ENCODE measurements at regions not wholly inside any gene's neighbourhood (a gene's known extent, or its start where the extent isn't known, plus 50 kb on each side); places are given as distances from the start of the nearest gene placed in this dataset.

- Mint-ChIP-seq H3K4me3 (no peak overlapping the region), H3K27me3 (no peaks in the 10 kb centered on the region), H3K27ac (no peak overlapping the region), H3K9me3 (peaks cover 6% of the 10 kb centered on the region), H3K36me3 (ENCODE audit: low read depth) (no peaks in the 10 kb centered on the region), H3K4me1 (ENCODE audit: low read depth) (no peaks in the 10 kb centered on the region)
- CTCF ChIA-PET: no interaction called here
- POLR2A ChIA-PET: no interaction called here
- no peak for DNase-seq
- intact Hi-C loops (cut with micrococcal nuclease): no loop called here
- no peak for TF ChIP-seq CTCF (IDR thresholded peaks at IDR 0.05)
- ATAC-seq: no peak
Observed at GRCh38 chr6:48835421-48835958, 627.6 kb downstream of the MMUT start.

GRCh38 chr6:48834706-48835105, 628.3 kb downstream of the MMUT start:
- TF ChIP-seq CTCF (IDR thresholded peaks at IDR 0.05): no peak
- Mint-ChIP-seq H3K4me1 (ENCODE audit: low read depth) (no peaks in the 10 kb centered on the region), H3K27ac (no peak overlapping the region), H3K9me3 (peaks cover 2% of the 10 kb centered on the region), H3K4me3 (no peak overlapping the region), H3K36me3 (ENCODE audit: low read depth) (no peaks in the 10 kb centered on the region), H3K27me3 (no peaks in the 10 kb centered on the region)
- POLR2A ChIA-PET: no interaction called here
- CTCF ChIA-PET: no interaction called here
- DNase-seq (no peak), ATAC-seq (no peak)
- intact Hi-C loops (cut with micrococcal nuclease): no loop called here

- Mint-ChIP-seq H3K27me3 (no peaks in the 10 kb centered on the region), H3K4me3 (no peak overlapping the region), H3K27ac (no peak overlapping the region), H3K4me1 (ENCODE audit: low read depth) (no peaks in the 10 kb centered on the region), H3K9me3 (peaks cover 2% of the 10 kb centered on the region), H3K36me3 (ENCODE audit: low read depth) (no peaks in the 10 kb centered on the region)
- no peak for ATAC-seq
- intact Hi-C loops (cut with micrococcal nuclease): no loop called here
- no peak for TF ChIP-seq CTCF (IDR thresholded peaks at IDR 0.05)
- ChIA-PET CTCF (interaction anchor here (0.6 kb wide), 1 partner anchor 577 kb away, joined by 3 read pairs; no protein-coding TSS in a partner anchor), POLR2A (no interaction called here)
- no peak for DNase-seq
Observed at GRCh38 chr6:48833916-48834315, 629.1 kb downstream of the MMUT start.

- intact Hi-C loops (cut with micrococcal nuclease): no loop called here
- DNase-seq: no peak
- Mint-ChIP-seq H3K36me3 (ENCODE audit: low read depth) (no peaks in the 10 kb centered on the region), H3K4me1 (ENCODE audit: low read depth) (no peaks in the 10 kb centered on the region), H3K27ac (no peak overlapping the region), H3K4me3 (no peak overlapping the region), H3K27me3 (no peaks in the 10 kb centered on the region), H3K9me3 (peaks cover 4% of the 10 kb centered on the region)
- ATAC-seq: no peak
- CTCF ChIA-PET: no interaction called here
- TF ChIP-seq CTCF (IDR thresholded peaks at IDR 0.05): no peak
- POLR2A ChIA-PET: no interaction called here
Observed at GRCh38 chr6:48826901-48827701, 636.0 kb downstream of the MMUT start.

GRCh38 chr6:48826152-48826515, 636.9 kb downstream of the MMUT start:
- Mint-ChIP-seq H3K36me3 (ENCODE audit: low read depth) (no peaks in the 10 kb centered on the region), H3K4me1 (ENCODE audit: low read depth) (no peaks in the 10 kb centered on the region), H3K9me3 (peaks cover 4% of the 10 kb centered on the region), H3K27ac (no peak overlapping the region), H3K27me3 (no peaks in the 10 kb centered on the region), H3K4me3 (no peak overlapping the region)
- no peak for TF ChIP-seq CTCF (IDR thresholded peaks at IDR 0.05)
- intact Hi-C loops (cut with micrococcal nuclease): no loop called here
- ChIA-PET CTCF (no interaction called here), POLR2A (no interaction called here)
- DNase-seq (no peak), ATAC-seq (no peak)
